ENCODE measurements at regions not wholly inside any gene's neighbourhood (a gene's known extent, or its start where the extent isn't known, plus 50 kb on each side); places are given as distances from the start of the nearest gene placed in this dataset.

DNA sequence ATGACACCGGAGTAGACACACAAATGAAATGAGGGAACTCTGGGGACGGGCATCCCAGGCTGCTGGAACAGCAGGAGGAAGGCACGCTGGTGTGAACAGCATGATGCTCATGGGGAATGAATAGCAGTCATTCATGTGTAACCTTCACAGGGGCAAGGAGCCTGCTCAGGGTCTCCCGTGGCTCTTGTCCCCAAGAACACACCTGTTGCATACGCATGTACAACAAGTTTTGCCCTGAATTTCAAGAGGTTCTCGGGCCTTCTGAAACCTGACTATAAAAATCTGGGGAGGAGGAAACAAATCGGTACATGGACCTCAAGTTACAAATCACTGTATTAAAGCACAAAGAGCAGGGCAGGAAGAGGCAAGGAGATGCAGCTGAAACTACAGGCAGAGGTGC lies 93.4 kb downstream of the RRAGC start:
- H3K4me3 ChIP-seq (ENCODE audit: low read depth in 1 of 3, low read length in 3 of 3) = no peak overlapping the region
- H3K4me1 ChIP-seq (ENCODE audit: control insufficient read depth in 4 of 4, insufficient read depth in 4 of 4, low read length in 3 of 4) = no peaks in the 10 kb centered on the region
- 84% methylated on average over 7 of the region's 7 CpGs for WGBS
- H3K36me3 ChIP-seq (ENCODE audit: control insufficient read depth in 4 of 4, insufficient read depth in 3 of 4, low read depth in 1 of 4, low read length in 3 of 4) = no peaks in the 10 kb centered on the region
- TF ChIP-seq TAF1 (conservative IDR thresholded peaks at IDR 0.05) = no peak
- TF ChIP-seq, protein P1, sequence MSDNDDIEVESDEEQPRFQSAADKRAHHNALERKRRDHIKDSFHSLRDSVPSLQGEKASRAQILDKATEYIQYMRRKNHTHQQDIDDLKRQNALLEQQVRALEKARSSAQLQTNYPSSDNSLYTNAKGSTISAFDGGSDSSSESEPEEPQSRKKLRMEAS (IDR thresholded peaks at IDR 0.05) = no peak
- no peak for TF ChIP-seq FOXA2 (IDR thresholded peaks at IDR 0.05)
- no peak for TF ChIP-seq FOXA1 (IDR thresholded peaks at IDR 0.05)
- TF ChIP-seq RXRA (IDR thresholded peaks at IDR 0.05) = no peak
- TF ChIP-seq RAD21 (IDR thresholded peaks at IDR 0.05) = no peak
- H3K9me3 ChIP-seq (ENCODE audit: control insufficient read depth in 4 of 4, low read length in 3 of 4) = no peaks in the 10 kb centered on the region
- peaks cover 0 to 5% (median 2%) of the 10 kb centered on the region in 4 donors for H3K27me3 ChIP-seq (ENCODE audit: control insufficient read depth in 4 of 4, insufficient read depth in 4 of 4, low read length in 3 of 4)
- no peak for DNase-seq (ENCODE audit: low spot score)
- no peak overlapping the region for H3K27ac ChIP-seq (ENCODE audit: low read depth in 1 of 2, low read length in 2 of 2)
- H3K9ac ChIP-seq (ENCODE audit: low read depth in 1 of 2, low read length in 2 of 2) = no peak overlapping the region

DNA sequence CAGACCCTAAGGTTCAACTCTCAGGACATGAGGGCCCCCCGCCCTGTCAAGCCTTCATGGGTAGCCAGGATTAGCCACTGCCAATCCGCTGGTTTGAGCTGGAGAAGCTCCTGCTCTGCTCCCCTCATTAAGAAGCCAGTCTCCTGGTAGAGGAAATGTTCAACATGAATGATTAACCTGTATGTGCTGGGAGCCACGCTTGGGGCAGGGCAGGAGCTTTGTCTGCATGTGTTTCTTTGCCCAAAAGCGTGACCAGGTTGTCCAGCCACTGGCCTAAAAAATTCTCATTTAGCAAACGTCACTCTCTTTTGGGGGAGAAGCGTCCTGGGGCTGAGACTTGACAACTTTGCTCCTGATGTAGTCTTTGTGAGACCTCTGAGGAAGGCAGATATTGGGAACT lies 96.5 kb downstream of the RRAGC start:
- Histone ChIP-seq H3K4me3 (ENCODE audit: low read depth in 1 of 3, low read length in 3 of 3) (no peak overlapping the region), H3K27me3 (ENCODE audit: control insufficient read depth in 4 of 4, insufficient read depth in 4 of 4, low read length in 3 of 4) (peaks cover 0 to 8% (median 2%) of the 10 kb centered on the region in 4 donors), H3K9ac (ENCODE audit: low read depth in 1 of 2, low read length in 2 of 2) (no peak overlapping the region), H3K36me3 (ENCODE audit: control insufficient read depth in 4 of 4, insufficient read depth in 3 of 4, low read depth in 1 of 4, low read length in 3 of 4) (no peaks in the 10 kb centered on the region), H3K9me3 (ENCODE audit: control insufficient read depth in 4 of 4, low read length in 3 of 4) (no peaks in the 10 kb centered on the region), H3K4me1 (ENCODE audit: control insufficient read depth in 4 of 4, insufficient read depth in 4 of 4, low read length in 3 of 4) (no peaks in the 10 kb centered on the region), H3K27ac (ENCODE audit: low read depth in 1 of 2, low read length in 2 of 2) (no peak overlapping the region)
- DNase-seq (ENCODE audit: low spot score) = no peak
- TF ChIP-seq HNF4A (conservative IDR thresholded peaks at IDR 0.05) (no peak), RAD21 (IDR thresholded peaks at IDR 0.05) (no peak), SP1 (IDR thresholded peaks at IDR 0.05) (no peak), RXRA (IDR thresholded peaks at IDR 0.05) (no peak), NR2F2 (IDR thresholded peaks at IDR 0.05) (no peak), TAF1 (conservative IDR thresholded peaks at IDR 0.05) (no peak), EGR1 (IDR thresholded peaks at IDR 0.05; ENCODE audit: low read depth in 2 of 2) (no peak)
- TF ChIP-seq, protein P2, sequence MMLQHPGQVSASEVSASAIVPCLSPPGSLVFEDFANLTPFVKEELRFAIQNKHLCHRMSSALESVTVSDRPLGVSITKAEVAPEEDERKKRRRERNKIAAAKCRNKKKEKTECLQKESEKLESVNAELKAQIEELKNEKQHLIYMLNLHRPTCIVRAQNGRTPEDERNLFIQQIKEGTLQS (IDR thresholded peaks at IDR 0.05) = no peak
- TF ChIP-seq, protein P3, sequence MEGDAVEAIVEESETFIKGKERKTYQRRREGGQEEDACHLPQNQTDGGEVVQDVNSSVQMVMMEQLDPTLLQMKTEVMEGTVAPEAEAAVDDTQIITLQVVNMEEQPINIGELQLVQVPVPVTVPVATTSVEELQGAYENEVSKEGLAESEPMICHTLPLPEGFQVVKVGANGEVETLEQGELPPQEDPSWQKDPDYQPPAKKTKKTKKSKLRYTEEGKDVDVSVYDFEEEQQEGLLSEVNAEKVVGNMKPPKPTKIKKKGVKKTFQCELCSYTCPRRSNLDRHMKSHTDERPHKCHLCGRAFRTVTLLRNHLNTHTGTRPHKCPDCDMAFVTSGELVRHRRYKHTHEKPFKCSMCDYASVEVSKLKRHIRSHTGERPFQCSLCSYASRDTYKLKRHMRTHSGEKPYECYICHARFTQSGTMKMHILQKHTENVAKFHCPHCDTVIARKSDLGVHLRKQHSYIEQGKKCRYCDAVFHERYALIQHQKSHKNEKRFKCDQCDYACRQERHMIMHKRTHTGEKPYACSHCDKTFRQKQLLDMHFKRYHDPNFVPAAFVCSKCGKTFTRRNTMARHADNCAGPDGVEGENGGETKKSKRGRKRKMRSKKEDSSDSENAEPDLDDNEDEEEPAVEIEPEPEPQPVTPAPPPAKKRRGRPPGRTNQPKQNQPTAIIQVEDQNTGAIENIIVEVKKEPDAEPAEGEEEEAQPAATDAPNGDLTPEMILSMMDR (IDR thresholded peaks at IDR 0.05; ENCODE audit: low read depth, low read length, missing input control) = no peak
- 66% methylated on average over 6 of the region's 6 CpGs for WGBS

DNA sequence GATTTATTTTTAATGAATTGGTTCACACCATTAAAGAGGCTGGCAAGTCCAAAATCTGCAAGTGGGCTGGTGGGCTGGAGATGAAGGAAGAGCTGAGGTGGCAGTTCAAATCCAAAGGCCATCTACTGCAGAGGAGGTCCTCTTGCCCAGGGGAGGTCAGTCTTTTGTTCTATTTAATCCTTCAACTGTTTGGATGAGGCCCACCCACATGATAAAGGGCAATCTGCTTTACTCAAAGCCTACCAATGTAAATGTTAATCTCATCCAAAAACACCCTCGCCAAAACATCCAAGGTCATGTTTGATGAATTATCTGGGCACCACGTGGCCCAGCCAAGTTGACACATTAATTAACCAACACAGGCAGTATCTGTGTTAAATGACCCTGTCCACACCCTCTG lies 99.0 kb downstream of the RRAGC start:
- H3K27me3 ChIP-seq (ENCODE audit: control insufficient read depth in 4 of 4, insufficient read depth in 4 of 4, low read length in 3 of 4) = peaks cover 0 to 5% (median 2%) of the 10 kb centered on the region in 4 donors
- 54% methylated on average over 2 of the region's 2 CpGs for WGBS
- no peak for TF ChIP-seq RAD21 (IDR thresholded peaks at IDR 0.05)
- no peak for TF ChIP-seq NR2F2 (IDR thresholded peaks at IDR 0.05)
- TF ChIP-seq, protein P1 (IDR thresholded peaks at IDR 0.05) = no peak
- TF ChIP-seq, protein P3 (IDR thresholded peaks at IDR 0.05; ENCODE audit: low read depth, low read length, missing input control) = no peak
- no peak for TF ChIP-seq TAF1 (conservative IDR thresholded peaks at IDR 0.05)
- TF ChIP-seq HNF4G (IDR thresholded peaks at IDR 0.05) = no peak
- TF ChIP-seq HNF4A (conservative IDR thresholded peaks at IDR 0.05) = no peak
- TF ChIP-seq SP1 (IDR thresholded peaks at IDR 0.05) = no peak
- no peak for TF ChIP-seq FOXA1 (IDR thresholded peaks at IDR 0.05)
- TF ChIP-seq, protein P2 (IDR thresholded peaks at IDR 0.05) = no peak
- TF ChIP-seq, protein P4, sequence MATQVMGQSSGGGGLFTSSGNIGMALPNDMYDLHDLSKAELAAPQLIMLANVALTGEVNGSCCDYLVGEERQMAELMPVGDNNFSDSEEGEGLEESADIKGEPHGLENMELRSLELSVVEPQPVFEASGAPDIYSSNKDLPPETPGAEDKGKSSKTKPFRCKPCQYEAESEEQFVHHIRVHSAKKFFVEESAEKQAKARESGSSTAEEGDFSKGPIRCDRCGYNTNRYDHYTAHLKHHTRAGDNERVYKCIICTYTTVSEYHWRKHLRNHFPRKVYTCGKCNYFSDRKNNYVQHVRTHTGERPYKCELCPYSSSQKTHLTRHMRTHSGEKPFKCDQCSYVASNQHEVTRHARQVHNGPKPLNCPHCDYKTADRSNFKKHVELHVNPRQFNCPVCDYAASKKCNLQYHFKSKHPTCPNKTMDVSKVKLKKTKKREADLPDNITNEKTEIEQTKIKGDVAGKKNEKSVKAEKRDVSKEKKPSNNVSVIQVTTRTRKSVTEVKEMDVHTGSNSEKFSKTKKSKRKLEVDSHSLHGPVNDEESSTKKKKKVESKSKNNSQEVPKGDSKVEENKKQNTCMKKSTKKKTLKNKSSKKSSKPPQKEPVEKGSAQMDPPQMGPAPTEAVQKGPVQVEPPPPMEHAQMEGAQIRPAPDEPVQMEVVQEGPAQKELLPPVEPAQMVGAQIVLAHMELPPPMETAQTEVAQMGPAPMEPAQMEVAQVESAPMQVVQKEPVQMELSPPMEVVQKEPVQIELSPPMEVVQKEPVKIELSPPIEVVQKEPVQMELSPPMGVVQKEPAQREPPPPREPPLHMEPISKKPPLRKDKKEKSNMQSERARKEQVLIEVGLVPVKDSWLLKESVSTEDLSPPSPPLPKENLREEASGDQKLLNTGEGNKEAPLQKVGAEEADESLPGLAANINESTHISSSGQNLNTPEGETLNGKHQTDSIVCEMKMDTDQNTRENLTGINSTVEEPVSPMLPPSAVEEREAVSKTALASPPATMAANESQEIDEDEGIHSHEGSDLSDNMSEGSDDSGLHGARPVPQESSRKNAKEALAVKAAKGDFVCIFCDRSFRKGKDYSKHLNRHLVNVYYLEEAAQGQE (IDR thresholded peaks at IDR 0.05) = no peak
- TF ChIP-seq YY1 (IDR thresholded peaks at IDR 0.05) = no peak
- TF ChIP-seq FOXA2 (IDR thresholded peaks at IDR 0.05) = no peak
- TF ChIP-seq EGR1 (IDR thresholded peaks at IDR 0.05; ENCODE audit: low read depth in 2 of 2) = no peak
- TF ChIP-seq, protein P5, sequence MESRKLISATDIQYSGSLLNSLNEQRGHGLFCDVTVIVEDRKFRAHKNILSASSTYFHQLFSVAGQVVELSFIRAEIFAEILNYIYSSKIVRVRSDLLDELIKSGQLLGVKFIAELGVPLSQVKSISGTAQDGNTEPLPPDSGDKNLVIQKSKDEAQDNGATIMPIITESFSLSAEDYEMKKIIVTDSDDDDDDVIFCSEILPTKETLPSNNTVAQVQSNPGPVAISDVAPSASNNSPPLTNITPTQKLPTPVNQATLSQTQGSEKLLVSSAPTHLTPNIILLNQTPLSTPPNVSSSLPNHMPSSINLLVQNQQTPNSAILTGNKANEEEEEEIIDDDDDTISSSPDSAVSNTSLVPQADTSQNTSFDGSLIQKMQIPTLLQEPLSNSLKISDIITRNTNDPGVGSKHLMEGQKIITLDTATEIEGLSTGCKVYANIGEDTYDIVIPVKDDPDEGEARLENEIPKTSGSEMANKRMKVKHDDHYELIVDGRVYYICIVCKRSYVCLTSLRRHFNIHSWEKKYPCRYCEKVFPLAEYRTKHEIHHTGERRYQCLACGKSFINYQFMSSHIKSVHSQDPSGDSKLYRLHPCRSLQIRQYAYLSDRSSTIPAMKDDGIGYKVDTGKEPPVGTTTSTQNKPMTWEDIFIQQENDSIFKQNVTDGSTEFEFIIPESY (IDR thresholded peaks at IDR 0.05) = no peak
- TF ChIP-seq RXRA (IDR thresholded peaks at IDR 0.05) = no peak

More for the DNA sequence above, 99.0 kb downstream of the RRAGC start:
- H3K36me3 ChIP-seq (ENCODE audit: control insufficient read depth in 4 of 4, insufficient read depth in 3 of 4, low read depth in 1 of 4, low read length in 3 of 4) = no peaks in the 10 kb centered on the region
- H3K4me3 ChIP-seq (ENCODE audit: low read depth in 1 of 3, low read length in 3 of 3) = no peak overlapping the region
- no peak overlapping the region for H3K27ac ChIP-seq (ENCODE audit: low read depth in 1 of 2, low read length in 2 of 2)
- H3K9ac ChIP-seq (ENCODE audit: low read depth in 1 of 2, low read length in 2 of 2) = no peak overlapping the region
- H3K4me1 ChIP-seq (ENCODE audit: control insufficient read depth in 4 of 4, insufficient read depth in 4 of 4, low read length in 3 of 4) = no peaks in the 10 kb centered on the region
- DNase-seq (ENCODE audit: low spot score) = no peak
- H3K9me3 ChIP-seq (ENCODE audit: control insufficient read depth in 4 of 4, low read length in 3 of 4) = no peaks in the 10 kb centered on the region

Data from liver (tissue), 8 donors.